Liver (tissue), 7 donors: ENCODE measurements at regions not wholly inside any gene's neighbourhood (a gene's known extent, or its start where the extent isn't known, plus 50 kb on each side); places are given as distances from the start of the nearest gene placed in this dataset.

Experiments used
- DNase-seq: peaks from one replicate; pipeline ENCODE4 v3.0.0-alpha.2; 2017; ENCODE audit warnings: low spot score
- H3K27ac ChIP-seq, 2 donors: one replicate each; pipeline ENCODE4 v1.7.0; 2013; ENCODE audit warnings: inconsistent platforms in 2 of 2, low read length in 2 of 2, control low read depth in 1 of 2, low read depth in 1 of 2, mild to moderate bottlenecking in 1 of 2
- H3K27me3 ChIP-seq, 4 donors: one replicate each; pipeline versions ENCODE4 v1.6.1 to v1.7.0; 2013; ENCODE audit warnings: low read length in 3 of 4, inconsistent platforms in 1 of 4, mild to moderate bottlenecking in 1 of 4, moderate library complexity in 1 of 4; ENCODE audit not compliant: control insufficient read depth in 4 of 4, insufficient read depth in 4 of 4
- H3K36me3 ChIP-seq, 4 donors: one replicate each; pipeline versions ENCODE4 v1.6.1 to v1.7.0; 2013; ENCODE audit warnings: low read length in 3 of 4, mild to moderate bottlenecking in 3 of 4, low read depth in 1 of 4, moderate library complexity in 1 of 4; ENCODE audit not compliant: control insufficient read depth in 4 of 4, insufficient read depth in 3 of 4
- H3K4me1 ChIP-seq, 4 donors: one replicate each; pipeline versions ENCODE4 v1.6.1 to v1.7.0; 2013; ENCODE audit warnings: low read length in 3 of 4, mild to moderate bottlenecking in 3 of 4, moderate library complexity in 1 of 4; ENCODE audit not compliant: control insufficient read depth in 4 of 4, insufficient read depth in 4 of 4
- H3K4me3 ChIP-seq, 3 donors: one replicate each; pipeline versions ENCODE4 v1.6.1 to v1.7.0; 2013; ENCODE audit warnings: low read length in 3 of 3, control low read depth in 1 of 3, low read depth in 1 of 3, mild to moderate bottlenecking in 1 of 3
- H3K9ac ChIP-seq, 2 donors: one replicate each; pipeline ENCODE4 v1.7.0; 2013; ENCODE audit warnings: low read length in 2 of 2, mild to moderate bottlenecking in 2 of 2, moderate library complexity in 2 of 2, control low read depth in 1 of 2, low read depth in 1 of 2
- H3K9me3 ChIP-seq, 4 donors: one replicate each; pipeline versions ENCODE4 v1.6.1 to v1.7.0; 2013; ENCODE audit warnings: low read length in 3 of 4; ENCODE audit not compliant: control insufficient read depth in 4 of 4
- ATF3 ChIP-seq: IDR thresholded peaks from 2 replicates; pipeline ENCODE4 v1.6.1; 2016; ENCODE audit warnings: antibody characterized with exemption
- FOXA1 ChIP-seq: IDR thresholded peaks from 2 replicates; pipeline ENCODE4 v1.6.1; 2016; ENCODE audit warnings: antibody characterized with exemption
- FOXA2 ChIP-seq: IDR thresholded peaks from 2 replicates; pipeline ENCODE4 v1.6.1; 2016; ENCODE audit warnings: antibody characterized with exemption
- GABPA ChIP-seq, 2 donors: IDR thresholded peaks in 1 of 2; conservative IDR thresholded peaks in 1 of 2; 2 replicates each; pipeline ENCODE4 v1.6.1; 2016; ENCODE audit warnings: antibody characterized with exemption in 2 of 2, mild to moderate bottlenecking in 1 of 2, moderate library complexity in 1 of 2
- HNF4G ChIP-seq: IDR thresholded peaks from 2 replicates; pipeline ENCODE4 v1.6.1; 2016; ENCODE audit warnings: antibody characterized with exemption
- NR2F2 ChIP-seq: IDR thresholded peaks from 2 replicates; pipeline ENCODE4 v1.6.1; 2016; ENCODE audit warnings: antibody characterized with exemption
- RAD21 ChIP-seq, 2 donors: IDR thresholded peaks; 2 replicates each; pipeline ENCODE4 v1.6.1; 2016; ENCODE audit warnings: antibody characterized with exemption in 2 of 2, mild to moderate bottlenecking in 2 of 2
- RXRA ChIP-seq, 2 donors: IDR thresholded peaks; 2 replicates each; pipeline ENCODE4 v1.6.1; 2017 to 2018; ENCODE audit warnings: antibody characterized with exemption in 2 of 2, mild to moderate bottlenecking in 1 of 2
- ZBTB33 ChIP-seq: IDR thresholded peaks from 2 replicates; pipeline ENCODE4 v1.6.1; 2016; ENCODE audit warnings: antibody characterized with exemption
- WGBS: extraction: QIAGEN DNeasy Blood & Tissue Kit; methylation state at CpG from one replicate; pipeline ENCODE4 v1.1.7; 2013; 5-methylcytosine and 5-hydroxymethylcytosine counted together
- TF ChIP-seq, protein P1 (sequence below): IDR thresholded peaks from 2 replicates; pipeline ENCODE4 v1.6.1; 2016; ENCODE audit warnings: antibody characterized with exemption, mild to moderate bottlenecking
- TF ChIP-seq, protein P2 (sequence below): IDR thresholded peaks from 2 replicates; pipeline ENCODE4 v1.6.1; 2016; ENCODE audit warnings: antibody characterized with exemption
- donor health status: healthy.
- donor health status: healthy.
- donor health status: healthy.
- donor health status: healthy.

DNA sequence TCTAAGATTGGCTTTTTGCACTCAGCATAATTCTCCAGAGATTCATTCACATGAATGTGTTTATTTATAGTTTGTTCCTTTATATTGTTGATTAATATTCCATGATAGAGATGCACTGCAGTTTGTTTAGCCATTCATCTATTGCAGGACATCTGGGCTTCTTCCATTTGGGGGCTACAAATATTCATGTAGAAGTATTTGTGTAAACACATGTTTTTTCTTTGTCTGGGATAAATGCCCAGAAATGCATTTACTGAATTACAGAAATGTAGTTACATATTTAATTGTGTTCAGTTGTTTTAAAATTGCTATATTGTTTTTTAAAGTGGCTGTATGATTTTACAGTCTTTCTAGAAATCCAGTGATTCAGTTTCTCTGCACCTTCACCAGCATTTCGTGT, 635.0 kb downstream of the ZIC1 start:
- no peaks in the 10 kb centered on the region for H3K4me1 ChIP-seq
- no peak for DNase-seq
- 69% methylated on average over 1 of the region's 1 CpG for WGBS
- TF ChIP-seq, protein P1, sequence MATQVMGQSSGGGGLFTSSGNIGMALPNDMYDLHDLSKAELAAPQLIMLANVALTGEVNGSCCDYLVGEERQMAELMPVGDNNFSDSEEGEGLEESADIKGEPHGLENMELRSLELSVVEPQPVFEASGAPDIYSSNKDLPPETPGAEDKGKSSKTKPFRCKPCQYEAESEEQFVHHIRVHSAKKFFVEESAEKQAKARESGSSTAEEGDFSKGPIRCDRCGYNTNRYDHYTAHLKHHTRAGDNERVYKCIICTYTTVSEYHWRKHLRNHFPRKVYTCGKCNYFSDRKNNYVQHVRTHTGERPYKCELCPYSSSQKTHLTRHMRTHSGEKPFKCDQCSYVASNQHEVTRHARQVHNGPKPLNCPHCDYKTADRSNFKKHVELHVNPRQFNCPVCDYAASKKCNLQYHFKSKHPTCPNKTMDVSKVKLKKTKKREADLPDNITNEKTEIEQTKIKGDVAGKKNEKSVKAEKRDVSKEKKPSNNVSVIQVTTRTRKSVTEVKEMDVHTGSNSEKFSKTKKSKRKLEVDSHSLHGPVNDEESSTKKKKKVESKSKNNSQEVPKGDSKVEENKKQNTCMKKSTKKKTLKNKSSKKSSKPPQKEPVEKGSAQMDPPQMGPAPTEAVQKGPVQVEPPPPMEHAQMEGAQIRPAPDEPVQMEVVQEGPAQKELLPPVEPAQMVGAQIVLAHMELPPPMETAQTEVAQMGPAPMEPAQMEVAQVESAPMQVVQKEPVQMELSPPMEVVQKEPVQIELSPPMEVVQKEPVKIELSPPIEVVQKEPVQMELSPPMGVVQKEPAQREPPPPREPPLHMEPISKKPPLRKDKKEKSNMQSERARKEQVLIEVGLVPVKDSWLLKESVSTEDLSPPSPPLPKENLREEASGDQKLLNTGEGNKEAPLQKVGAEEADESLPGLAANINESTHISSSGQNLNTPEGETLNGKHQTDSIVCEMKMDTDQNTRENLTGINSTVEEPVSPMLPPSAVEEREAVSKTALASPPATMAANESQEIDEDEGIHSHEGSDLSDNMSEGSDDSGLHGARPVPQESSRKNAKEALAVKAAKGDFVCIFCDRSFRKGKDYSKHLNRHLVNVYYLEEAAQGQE, result no peak
- no peak for TF ChIP-seq ZBTB33
- no peak for TF ChIP-seq ATF3
- TF ChIP-seq GABPA (IDR thresholded peaks at IDR 0.05 in 1 of 2, conservative IDR thresholded peaks at IDR 0.05 in 1 of 2), result no peak
- no peak for TF ChIP-seq FOXA2
- no peak for TF ChIP-seq HNF4G
- no peaks in the 10 kb centered on the region for H3K27me3 ChIP-seq
- H3K36me3 ChIP-seq, result no peaks in the 10 kb centered on the region
- H3K4me3 ChIP-seq, result no peak overlapping the region
- no peaks in the 10 kb centered on the region for H3K9me3 ChIP-seq
- no peak overlapping the region for H3K27ac ChIP-seq
- no peak overlapping the region for H3K9ac ChIP-seq

DNA sequence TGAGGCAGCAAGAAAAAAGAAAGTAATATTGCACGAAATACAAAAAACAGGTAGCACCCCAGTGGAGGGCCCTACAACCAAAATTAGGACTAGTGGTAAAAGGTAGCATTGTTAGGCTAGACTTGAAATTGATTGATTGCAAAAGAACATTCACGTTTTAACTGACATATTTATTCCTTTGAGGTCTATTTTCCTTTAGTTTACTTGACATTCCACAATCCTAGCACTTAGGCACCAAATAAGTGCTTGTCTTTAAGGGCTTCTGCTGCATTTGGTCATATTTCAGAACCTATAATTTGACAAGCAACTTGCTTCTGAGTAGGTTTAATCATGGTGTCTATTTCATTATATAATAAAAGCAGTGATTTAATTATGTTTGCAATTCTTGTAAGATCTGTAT, 642.7 kb upstream of the AGTR1 start:
- Histone ChIP-seq H3K9me3 (no peaks in the 10 kb centered on the region), H3K4me1 (no peaks in the 10 kb centered on the region), H3K27ac (no peak overlapping the region), H3K27me3 (no peaks in the 10 kb centered on the region), H3K9ac (no peak overlapping the region), H3K4me3 (no peak overlapping the region), H3K36me3 (no peaks in the 10 kb centered on the region)
- TF ChIP-seq HNF4G (no peak), RAD21 (IDR thresholded peaks at IDR 0.05) (no peak)
- DNase-seq, result no peak
- WGBS, result 49% methylated on average over 2 of the region's 2 CpGs

DNA sequence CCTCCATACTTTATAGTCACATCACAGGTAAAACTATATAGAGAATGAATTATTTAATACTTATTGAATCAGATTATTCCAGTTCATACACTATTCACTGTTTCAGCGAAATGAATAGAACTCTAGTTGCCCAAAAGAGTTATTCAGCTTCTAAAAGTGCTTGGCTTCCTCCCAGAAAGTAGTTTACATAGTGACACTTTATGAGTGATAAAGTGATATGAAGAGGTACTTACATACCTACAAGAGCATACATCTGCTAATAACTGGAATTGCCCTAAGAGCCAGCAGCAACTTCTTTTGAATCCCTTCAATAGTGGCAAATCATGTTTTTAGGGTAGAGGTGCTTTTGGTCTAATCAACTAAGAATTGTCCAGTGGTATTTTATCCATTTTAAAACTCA, 635.1 kb upstream of the AGTR1 start:
- H3K36me3 ChIP-seq, result no peaks in the 10 kb centered on the region
- no peak overlapping the region for H3K9ac ChIP-seq
- no peaks in the 10 kb centered on the region for H3K4me1 ChIP-seq
- H3K4me3 ChIP-seq, result no peak overlapping the region
- no peaks in the 10 kb centered on the region for H3K9me3 ChIP-seq
- TF ChIP-seq, protein P2, sequence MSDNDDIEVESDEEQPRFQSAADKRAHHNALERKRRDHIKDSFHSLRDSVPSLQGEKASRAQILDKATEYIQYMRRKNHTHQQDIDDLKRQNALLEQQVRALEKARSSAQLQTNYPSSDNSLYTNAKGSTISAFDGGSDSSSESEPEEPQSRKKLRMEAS, result no peak
- no peak for TF ChIP-seq NR2F2
- TF ChIP-seq HNF4G, result no peak
- TF ChIP-seq RAD21 (IDR thresholded peaks at IDR 0.05), result no peak
- no peak for TF ChIP-seq RXRA (IDR thresholded peaks at IDR 0.05)
- no peak for TF ChIP-seq FOXA1
- 77% methylated on average over 1 of the region's 1 CpG for WGBS
- DNase-seq, result no peak
- H3K27ac ChIP-seq, result no peak overlapping the region
- peaks cover 0 to 2% (median 0%) of the 10 kb centered on the region in 4 donors for H3K27me3 ChIP-seq
